HEK293 (cell line): ENCODE measurements at regions not wholly inside any gene's neighbourhood (a gene's known extent, or its start where the extent isn't known, plus 50 kb on each side); places are given as distances from the start of the nearest gene placed in this dataset.

Experiments used
- CTCF ChIA-PET: fragments of 350-600 bp; formaldehyde crosslinking; extraction: SDS; loops from one replicate; lab custom pipeline; 2021; ENCODE audit warnings: antibody characterized with exemption; lab: Yijun Ruan, JAX
- POLR2A ChIA-PET: fragments of 300-600 bp; formaldehyde crosslinking; extraction: SDS; loops from one replicate; lab custom pipeline; 2020; ENCODE audit warnings: antibody characterized with exemption, inconsistent platforms; lab: Yijun Ruan, JAX
- H3K27ac ChIP-seq: fragments of 200-500 bp; sonication (Bioruptor generic); 2 replicates; pipeline ENCODE4 v1.5.1; 2014; ENCODE audit warnings: low read depth, low read length, control low read depth, inconsistent platforms; ENCODE audit errors: extremely low read depth
- H3K36me3 ChIP-seq, 2 experiments: fragments of 200-500 bp in 1 of 2; sonication (Bioruptor generic) in 1 of 2; 1 replicate in 1 of 2; 2 replicates in 1 of 2; pipeline ENCODE4 v1.5.1; 2014 to 2017; ENCODE audit warnings: inconsistent platforms in 2 of 2, low read length in 2 of 2; ENCODE audit not compliant: control insufficient read depth in 2 of 2, insufficient read depth in 1 of 2
- H3K4me1 ChIP-seq: fragments of 200-500 bp; sonication (Bioruptor generic); 2 replicates; pipeline ENCODE4 v1.5.1; 2014; ENCODE audit warnings: mild to moderate bottlenecking, low read length, inconsistent platforms; ENCODE audit not compliant: control insufficient read depth, insufficient read depth
- H3K4me3 ChIP-seq: 2 replicates; pipeline ENCODE4 v1.5.1; 2011; ENCODE audit warnings: low read depth, mild to moderate bottlenecking, control low read depth, low read length, moderate library complexity
- H3K9me3 ChIP-seq: fragments of 200-500 bp; sonication (Bioruptor generic); 2 replicates; pipeline ENCODE4 v1.5.1; 2014; ENCODE audit warnings: low read depth, low read length, inconsistent platforms; ENCODE audit not compliant: control insufficient read depth, insufficient read depth
- EGR2 ChIP-seq: fragments of 450-650 bp; formaldehyde crosslinking; IDR thresholded peaks from 2 replicates; pipeline ENCODE4 v1.5.1; 2016; ENCODE audit warnings: low read depth, missing biosample characterization, missing genetic modification characterization
- GLI2 ChIP-seq: fragments of 450-650 bp; formaldehyde crosslinking; IDR thresholded peaks from 2 replicates; pipeline ENCODE4; 2017; ENCODE audit warnings: missing biosample characterization, missing genetic modification characterization, low read depth, borderline replicate concordance
- GLIS1 ChIP-seq: fragments of 450-650 bp; formaldehyde crosslinking; IDR thresholded peaks from 2 replicates; pipeline ENCODE4 v1.5.1; 2016; ENCODE audit warnings: missing biosample characterization, missing genetic modification characterization
- KLF9 ChIP-seq: fragments of 450-650 bp; formaldehyde crosslinking; IDR thresholded peaks from 2 replicates; pipeline ENCODE4 v1.5.1; 2016; ENCODE audit warnings: missing biosample characterization, missing genetic modification characterization, low read depth
- PRDM6 ChIP-seq: fragments of 450-650 bp; formaldehyde crosslinking; IDR thresholded peaks from 2 replicates; pipeline ENCODE4 v1.5.1; 2017; ENCODE audit warnings: missing biosample characterization, missing genetic modification characterization
- SCRT2 ChIP-seq: fragments of 450-650 bp; formaldehyde crosslinking; IDR thresholded peaks from 2 replicates; pipeline ENCODE4 v1.5.1; 2016; ENCODE audit warnings: missing biosample characterization, missing genetic modification characterization
- TRIM28 ChIP-seq: IDR thresholded peaks from 2 replicates; pipeline ENCODE4 v1.6.1; 2011; ENCODE audit warnings: low read length, control low read depth, borderline replicate concordance
- YY2 ChIP-seq: fragments of 450-650 bp; formaldehyde crosslinking; IDR thresholded peaks from 2 replicates; pipeline ENCODE4 v1.5.1; 2016; ENCODE audit warnings: missing biosample characterization, missing genetic modification characterization
- ZNF148 ChIP-seq: fragments of 450-650 bp; formaldehyde crosslinking; IDR thresholded peaks from 2 replicates; pipeline ENCODE4 v1.5.0; 2017; ENCODE audit warnings: missing biosample characterization, missing genetic modification characterization, borderline replicate concordance
- ZNF292 ChIP-seq: fragments of 450-650 bp; formaldehyde crosslinking; IDR thresholded peaks from 2 replicates; pipeline ENCODE4 v1.5.1; 2016; ENCODE audit warnings: low read depth, missing biosample characterization, missing genetic modification characterization, borderline replicate concordance
- ZNF560 ChIP-seq: fragments of 450-650 bp; formaldehyde crosslinking; IDR thresholded peaks from 2 replicates; pipeline ENCODE4 v1.5.1; 2017; ENCODE audit warnings: missing biosample characterization, missing genetic modification characterization, borderline replicate concordance
- ZNF571 ChIP-seq: fragments of 450-650 bp; formaldehyde crosslinking; IDR thresholded peaks from 2 replicates; pipeline ENCODE4 v1.5.0; 2017; ENCODE audit warnings: missing biosample characterization, missing genetic modification characterization
- ZNF610 ChIP-seq: fragments of 450-650 bp; formaldehyde crosslinking; IDR thresholded peaks from 2 replicates; pipeline ENCODE4 v1.5.1; 2016; ENCODE audit warnings: missing biosample characterization, missing genetic modification characterization, borderline replicate concordance
- ZNF624 ChIP-seq: fragments of 450-650 bp; formaldehyde crosslinking; IDR thresholded peaks from 2 replicates; pipeline ENCODE4 v1.5.1; 2017; ENCODE audit warnings: missing biosample characterization, missing genetic modification characterization
- ZNF629 ChIP-seq: fragments of 450-650 bp; formaldehyde crosslinking; IDR thresholded peaks from 2 replicates; pipeline ENCODE4 v1.5.1; 2017; ENCODE audit warnings: missing biosample characterization, missing genetic modification characterization
- ZNF654 ChIP-seq: fragments of 450-650 bp; formaldehyde crosslinking; IDR thresholded peaks from 2 replicates; pipeline ENCODE4 v1.5.1; 2016; ENCODE audit warnings: low read depth, missing biosample characterization, missing genetic modification characterization
- ZNF664 ChIP-seq: fragments of 450-650 bp; formaldehyde crosslinking; IDR thresholded peaks from 2 replicates; pipeline ENCODE4 v1.5.1; 2016; ENCODE audit warnings: missing biosample characterization, missing genetic modification characterization
- ZNF785 ChIP-seq: fragments of 450-650 bp; formaldehyde crosslinking; IDR thresholded peaks from 2 replicates; pipeline ENCODE4 v1.5.1; 2016; ENCODE audit warnings: missing biosample characterization, missing genetic modification characterization
- TF ChIP-seq, protein P1 (sequence below): fragments of 450-650 bp; formaldehyde crosslinking; IDR thresholded peaks from 2 replicates; pipeline ENCODE4 v1.5.1; 2016; ENCODE audit warnings: missing biosample characterization, missing genetic modification characterization, borderline replicate concordance
- TF ChIP-seq, protein P2 (sequence below): fragments of 450-650 bp; formaldehyde crosslinking; IDR thresholded peaks from 2 replicates; pipeline ENCODE4 v1.5.1; 2016; ENCODE audit warnings: missing biosample characterization, missing genetic modification characterization, low read depth
- TF ChIP-seq, protein P3 (sequence below): fragments of 450-650 bp; formaldehyde crosslinking; IDR thresholded peaks from 2 replicates; pipeline ENCODE4 v1.5.1; 2016; ENCODE audit warnings: missing biosample characterization, missing genetic modification characterization
- TF ChIP-seq, protein P4 (sequence below): fragments of 450-650 bp; formaldehyde crosslinking; IDR thresholded peaks from 2 replicates; pipeline ENCODE4 v1.5.1; 2016; ENCODE audit warnings: missing biosample characterization, missing genetic modification characterization
- TF ChIP-seq, protein P5 (sequence below): fragments of 450-650 bp; formaldehyde crosslinking; IDR thresholded peaks from 2 replicates; pipeline ENCODE4 v1.5.1; 2016; ENCODE audit warnings: missing biosample characterization, missing genetic modification characterization, low read depth

DNA sequence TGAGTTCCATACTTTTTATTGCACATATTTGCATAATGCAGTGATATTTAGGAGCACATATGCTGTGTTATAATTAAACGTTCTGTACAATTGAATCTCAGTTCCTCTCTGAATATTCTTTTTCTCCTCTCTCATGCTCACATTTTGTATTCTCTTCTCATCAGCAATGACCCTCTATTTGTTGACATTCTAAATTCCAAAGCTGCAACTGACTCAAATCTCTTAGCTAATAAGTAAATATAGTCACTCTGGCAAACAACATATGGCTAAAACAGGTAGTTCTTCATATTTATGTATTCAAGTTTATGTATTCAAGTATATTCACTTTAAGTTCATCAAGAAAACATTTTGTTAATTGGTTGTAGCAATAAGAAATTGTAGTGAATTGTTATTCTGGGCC lies 907.4 kb upstream of the VRK2 start (continued):
- TF ChIP-seq, protein P1, sequence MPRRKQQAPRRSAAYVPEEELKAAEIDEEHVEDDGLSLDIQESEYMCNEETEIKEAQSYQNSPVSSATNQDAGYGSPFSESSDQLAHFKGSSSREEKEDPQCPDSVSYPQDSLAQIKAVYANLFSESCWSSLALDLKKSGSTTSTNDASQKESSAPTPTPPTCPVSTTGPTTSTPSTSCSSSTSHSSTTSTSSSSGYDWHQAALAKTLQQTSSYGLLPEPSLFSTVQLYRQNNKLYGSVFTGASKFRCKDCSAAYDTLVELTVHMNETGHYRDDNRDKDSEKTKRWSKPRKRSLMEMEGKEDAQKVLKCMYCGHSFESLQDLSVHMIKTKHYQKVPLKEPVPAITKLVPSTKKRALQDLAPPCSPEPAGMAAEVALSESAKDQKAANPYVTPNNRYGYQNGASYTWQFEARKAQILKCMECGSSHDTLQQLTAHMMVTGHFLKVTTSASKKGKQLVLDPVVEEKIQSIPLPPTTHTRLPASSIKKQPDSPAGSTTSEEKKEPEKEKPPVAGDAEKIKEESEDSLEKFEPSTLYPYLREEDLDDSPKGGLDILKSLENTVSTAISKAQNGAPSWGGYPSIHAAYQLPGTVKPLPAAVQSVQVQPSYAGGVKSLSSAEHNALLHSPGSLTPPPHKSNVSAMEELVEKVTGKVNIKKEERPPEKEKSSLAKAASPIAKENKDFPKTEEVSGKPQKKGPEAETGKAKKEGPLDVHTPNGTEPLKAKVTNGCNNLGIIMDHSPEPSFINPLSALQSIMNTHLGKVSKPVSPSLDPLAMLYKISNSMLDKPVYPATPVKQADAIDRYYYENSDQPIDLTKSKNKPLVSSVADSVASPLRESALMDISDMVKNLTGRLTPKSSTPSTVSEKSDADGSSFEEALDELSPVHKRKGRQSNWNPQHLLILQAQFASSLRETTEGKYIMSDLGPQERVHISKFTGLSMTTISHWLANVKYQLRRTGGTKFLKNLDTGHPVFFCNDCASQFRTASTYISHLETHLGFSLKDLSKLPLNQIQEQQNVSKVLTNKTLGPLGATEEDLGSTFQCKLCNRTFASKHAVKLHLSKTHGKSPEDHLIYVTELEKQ (tag by site-specific recombination): no peak
- TF ChIP-seq ZNF654 (tag by site-specific recombination) (no peak), ZNF629 (tag by site-specific recombination) (no peak), ZNF664 (tag by site-specific recombination) (no peak)

GRCh38 chr2:57141269-57141668 lies 905.3 kb upstream of the VRK2 start:
- Histone ChIP-seq H3K36me3 (no peaks in the 10 kb centered on the region), H3K27ac (no peak overlapping the region), H3K4me3 (no peak overlapping the region), H3K9me3 (no peaks in the 10 kb centered on the region), H3K4me1 (no peaks in the 10 kb centered on the region)
- POLR2A ChIA-PET: no interaction called here
- CTCF ChIA-PET: no interaction called here
- TF ChIP-seq ZNF785 (tag by site-specific recombination) (no peak), ZNF292 (no peak), TRIM28 (no peak), KLF9 (tag by site-specific recombination) (no peak), YY2 (tag by site-specific recombination) (no peak), ZNF624 (tag by site-specific recombination) (no peak), ZNF610 (tag by site-specific recombination) (no peak), ZNF571 (tag by site-specific recombination) (no peak), SCRT2 (tag by site-specific recombination) (no peak), GLIS1 (tag by site-specific recombination) (no peak), ZNF560 (no peak), EGR2 (tag by site-specific recombination) (no peak), GLI2 (tag by site-specific recombination) (no peak), ZNF148 (tag by site-specific recombination) (no peak), PRDM6 (tag by site-specific recombination) (no peak)
- TF ChIP-seq, protein P2, sequence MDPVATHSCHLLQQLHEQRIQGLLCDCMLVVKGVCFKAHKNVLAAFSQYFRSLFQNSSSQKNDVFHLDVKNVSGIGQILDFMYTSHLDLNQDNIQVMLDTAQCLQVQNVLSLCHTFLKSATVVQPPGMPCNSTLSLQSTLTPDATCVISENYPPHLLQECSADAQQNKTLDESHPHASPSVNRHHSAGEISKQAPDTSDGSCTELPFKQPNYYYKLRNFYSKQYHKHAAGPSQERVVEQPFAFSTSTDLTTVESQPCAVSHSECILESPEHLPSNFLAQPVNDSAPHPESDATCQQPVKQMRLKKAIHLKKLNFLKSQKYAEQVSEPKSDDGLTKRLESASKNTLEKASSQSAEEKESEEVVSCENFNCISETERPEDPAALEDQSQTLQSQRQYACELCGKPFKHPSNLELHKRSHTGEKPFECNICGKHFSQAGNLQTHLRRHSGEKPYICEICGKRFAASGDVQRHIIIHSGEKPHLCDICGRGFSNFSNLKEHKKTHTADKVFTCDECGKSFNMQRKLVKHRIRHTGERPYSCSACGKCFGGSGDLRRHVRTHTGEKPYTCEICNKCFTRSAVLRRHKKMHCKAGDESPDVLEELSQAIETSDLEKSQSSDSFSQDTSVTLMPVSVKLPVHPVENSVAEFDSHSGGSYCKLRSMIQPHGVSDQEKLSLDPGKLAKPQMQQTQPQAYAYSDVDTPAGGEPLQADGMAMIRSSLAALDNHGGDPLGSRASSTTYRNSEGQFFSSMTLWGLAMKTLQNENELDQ (tag by site-specific recombination): no peak
- TF ChIP-seq, protein P3, sequence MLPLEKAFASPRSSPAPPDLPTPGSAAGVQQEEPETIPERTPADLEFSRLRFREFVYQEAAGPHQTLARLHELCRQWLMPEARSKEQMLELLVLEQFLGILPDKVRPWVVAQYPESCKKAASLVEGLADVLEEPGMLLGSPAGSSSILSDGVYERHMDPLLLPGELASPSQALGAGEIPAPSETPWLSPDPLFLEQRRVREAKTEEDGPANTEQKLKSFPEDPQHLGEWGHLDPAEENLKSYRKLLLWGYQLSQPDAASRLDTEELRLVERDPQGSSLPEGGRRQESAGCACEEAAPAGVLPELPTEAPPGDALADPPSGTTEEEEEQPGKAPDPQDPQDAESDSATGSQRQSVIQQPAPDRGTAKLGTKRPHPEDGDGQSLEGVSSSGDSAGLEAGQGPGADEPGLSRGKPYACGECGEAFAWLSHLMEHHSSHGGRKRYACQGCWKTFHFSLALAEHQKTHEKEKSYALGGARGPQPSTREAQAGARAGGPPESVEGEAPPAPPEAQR: no peak
- TF ChIP-seq, protein P4, sequence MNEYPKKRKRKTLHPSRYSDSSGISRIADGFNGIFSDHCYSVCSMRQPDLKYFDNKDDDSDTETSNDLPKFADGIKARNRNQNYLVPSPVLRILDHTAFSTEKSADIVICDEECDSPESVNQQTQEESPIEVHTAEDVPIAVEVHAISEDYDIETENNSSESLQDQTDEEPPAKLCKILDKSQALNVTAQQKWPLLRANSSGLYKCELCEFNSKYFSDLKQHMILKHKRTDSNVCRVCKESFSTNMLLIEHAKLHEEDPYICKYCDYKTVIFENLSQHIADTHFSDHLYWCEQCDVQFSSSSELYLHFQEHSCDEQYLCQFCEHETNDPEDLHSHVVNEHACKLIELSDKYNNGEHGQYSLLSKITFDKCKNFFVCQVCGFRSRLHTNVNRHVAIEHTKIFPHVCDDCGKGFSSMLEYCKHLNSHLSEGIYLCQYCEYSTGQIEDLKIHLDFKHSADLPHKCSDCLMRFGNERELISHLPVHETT: no peak
- TF ChIP-seq, protein P5, sequence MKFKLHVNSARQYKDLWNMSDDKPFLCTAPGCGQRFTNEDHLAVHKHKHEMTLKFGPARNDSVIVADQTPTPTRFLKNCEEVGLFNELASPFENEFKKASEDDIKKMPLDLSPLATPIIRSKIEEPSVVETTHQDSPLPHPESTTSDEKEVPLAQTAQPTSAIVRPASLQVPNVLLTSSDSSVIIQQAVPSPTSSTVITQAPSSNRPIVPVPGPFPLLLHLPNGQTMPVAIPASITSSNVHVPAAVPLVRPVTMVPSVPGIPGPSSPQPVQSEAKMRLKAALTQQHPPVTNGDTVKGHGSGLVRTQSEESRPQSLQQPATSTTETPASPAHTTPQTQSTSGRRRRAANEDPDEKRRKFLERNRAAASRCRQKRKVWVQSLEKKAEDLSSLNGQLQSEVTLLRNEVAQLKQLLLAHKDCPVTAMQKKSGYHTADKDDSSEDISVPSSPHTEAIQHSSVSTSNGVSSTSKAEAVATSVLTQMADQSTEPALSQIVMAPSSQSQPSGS (tag by site-specific recombination): no peak
